GM12878 (cell line): ENCODE measurements at regions not wholly inside any gene's neighbourhood (a gene's known extent, or its start where the extent isn't known, plus 50 kb on each side); places are given as distances from the start of the nearest gene placed in this dataset.

Source experiments
- CEBPZ ChIP-seq: fragments of 150-350 bp; IDR thresholded peaks from 2 replicates; pipeline ENCODE4 v1.6.1; 2016; ENCODE audit warnings: low read depth, low read length
- CTCF ChIP-seq, 3 experiments: IDR thresholded peaks in 2 of 3; conservative IDR thresholded peaks in 1 of 3; 2 replicates each; pipeline ENCODE4 v1.5.1; 2011; ENCODE audit warnings: low read depth in 3 of 3, low read length in 3 of 3, mild to moderate bottlenecking in 3 of 3, control low read depth in 2 of 3, moderate library complexity in 2 of 3, inconsistent platforms in 1 of 3, mixed read lengths in 1 of 3; ENCODE audit not compliant: control insufficient read depth in 2 of 3, insufficient read depth in 1 of 3; ENCODE audit errors: extremely low read depth in 1 of 3
- EP300 ChIP-seq, 2 experiments: fragments of 150-350 bp in 1 of 2; IDR thresholded peaks; 2 replicates each; pipeline ENCODE4 v1.6.1; 2011 to 2012; ENCODE audit warnings: low read depth in 2 of 2, low read length in 2 of 2, borderline replicate concordance in 1 of 2, improper control_type of control experiment in 1 of 2, inconsistent platforms in 1 of 2; ENCODE audit not compliant: control insufficient read depth in 1 of 2
- ESRRA ChIP-seq: IDR thresholded peaks from 2 replicates; pipeline ENCODE4 v1.6.1; 2012; ENCODE audit warnings: mild to moderate bottlenecking, low read length, improper control_type of control experiment
- IRF3 ChIP-seq: fragments of 450-650 bp; IDR thresholded peaks from 2 replicates; pipeline ENCODE4 v1.6.1; 2014; ENCODE audit warnings: mild to moderate bottlenecking
- JUND ChIP-seq: IDR thresholded peaks from 2 replicates; pipeline ENCODE4 v1.6.1; 2012; ENCODE audit warnings: low read depth, mild to moderate bottlenecking, low read length, improper control_type of control experiment, moderate library complexity
- MEF2A ChIP-seq: IDR thresholded peaks from 2 replicates; pipeline ENCODE4 v1.6.1; 2011; ENCODE audit warnings: low read depth, mild to moderate bottlenecking, low read length, moderate library complexity; ENCODE audit not compliant: insufficient read depth

GRCh38 chr15:72856549-72857040 lies 73.0 kb upstream of the ADPGK start:
- TF ChIP-seq IRF3 (no peak), CTCF (IDR thresholded peaks at IDR 0.05 in 2 of 3, conservative IDR thresholded peaks at IDR 0.05 in 1 of 3; ENCODE audit: control insufficient read depth in 2 of 3, extremely low read depth in 1 of 3, insufficient read depth in 1 of 3, low read depth in 3 of 3, low read length in 3 of 3) (no peak), JUND (no peak), CEBPZ (no peak), ESRRA (no peak), EP300 (IDR thresholded peaks at IDR 0.05; ENCODE audit: borderline replicate concordance in 1 of 2, control insufficient read depth in 1 of 2, low read depth in 2 of 2, low read length in 2 of 2) (no peak), MEF2A (no peak)
